GM12878 (cell line): ENCODE measurements at regions not wholly inside any gene's neighbourhood (a gene's known extent, or its start where the extent isn't known, plus 50 kb on each side); places are given as distances from the start of the nearest gene placed in this dataset.

Experiments used
- CHD2 ChIP-seq: IDR thresholded peaks from 2 replicates; pipeline ENCODE4 v1.6.1; 2011; ENCODE audit warnings: low read depth, low read length, improper control_type of control experiment, borderline replicate concordance
- ZNF217 ChIP-seq: fragments of 450-650 bp; IDR thresholded peaks from 2 replicates; pipeline ENCODE4 v1.6.1; 2017; ENCODE audit warnings: antibody characterized with exemption, mild to moderate bottlenecking
- TF ChIP-seq, protein P1 (sequence below): IDR thresholded peaks from 2 replicates; pipeline ENCODE4 v1.6.1; 2012; ENCODE audit warnings: mild to moderate bottlenecking, low read depth, low read length
- TF ChIP-seq, protein P2 (sequence below): fragments of 450-650 bp; formaldehyde crosslinking; IDR thresholded peaks from 2 replicates; pipeline ENCODE4 v1.5.0; 2022; ENCODE audit warnings: mild to moderate bottlenecking, missing genetic modification characterization

DNA sequence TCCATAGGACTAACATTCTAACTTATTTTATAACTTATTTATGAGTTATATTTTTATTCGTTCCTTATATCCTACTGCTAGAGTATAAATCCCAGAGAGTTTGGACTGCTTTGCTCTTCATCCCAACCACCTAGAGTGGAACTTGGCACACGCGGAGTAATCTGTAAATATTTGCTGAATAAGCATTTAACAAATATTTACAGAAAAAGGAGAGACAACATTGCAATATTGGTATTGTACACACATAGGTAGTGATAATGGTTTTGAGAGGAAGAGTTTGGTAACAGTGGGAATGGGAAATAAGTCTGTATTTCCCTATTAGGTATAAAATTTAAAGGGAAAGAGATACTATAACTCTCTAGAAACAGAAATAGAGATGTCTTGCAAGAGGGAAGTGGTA, 634.8 kb upstream of the CITED2 start:
- TF ChIP-seq CHD2 (no peak), ZNF217 (no peak)
- TF ChIP-seq, protein P1, sequence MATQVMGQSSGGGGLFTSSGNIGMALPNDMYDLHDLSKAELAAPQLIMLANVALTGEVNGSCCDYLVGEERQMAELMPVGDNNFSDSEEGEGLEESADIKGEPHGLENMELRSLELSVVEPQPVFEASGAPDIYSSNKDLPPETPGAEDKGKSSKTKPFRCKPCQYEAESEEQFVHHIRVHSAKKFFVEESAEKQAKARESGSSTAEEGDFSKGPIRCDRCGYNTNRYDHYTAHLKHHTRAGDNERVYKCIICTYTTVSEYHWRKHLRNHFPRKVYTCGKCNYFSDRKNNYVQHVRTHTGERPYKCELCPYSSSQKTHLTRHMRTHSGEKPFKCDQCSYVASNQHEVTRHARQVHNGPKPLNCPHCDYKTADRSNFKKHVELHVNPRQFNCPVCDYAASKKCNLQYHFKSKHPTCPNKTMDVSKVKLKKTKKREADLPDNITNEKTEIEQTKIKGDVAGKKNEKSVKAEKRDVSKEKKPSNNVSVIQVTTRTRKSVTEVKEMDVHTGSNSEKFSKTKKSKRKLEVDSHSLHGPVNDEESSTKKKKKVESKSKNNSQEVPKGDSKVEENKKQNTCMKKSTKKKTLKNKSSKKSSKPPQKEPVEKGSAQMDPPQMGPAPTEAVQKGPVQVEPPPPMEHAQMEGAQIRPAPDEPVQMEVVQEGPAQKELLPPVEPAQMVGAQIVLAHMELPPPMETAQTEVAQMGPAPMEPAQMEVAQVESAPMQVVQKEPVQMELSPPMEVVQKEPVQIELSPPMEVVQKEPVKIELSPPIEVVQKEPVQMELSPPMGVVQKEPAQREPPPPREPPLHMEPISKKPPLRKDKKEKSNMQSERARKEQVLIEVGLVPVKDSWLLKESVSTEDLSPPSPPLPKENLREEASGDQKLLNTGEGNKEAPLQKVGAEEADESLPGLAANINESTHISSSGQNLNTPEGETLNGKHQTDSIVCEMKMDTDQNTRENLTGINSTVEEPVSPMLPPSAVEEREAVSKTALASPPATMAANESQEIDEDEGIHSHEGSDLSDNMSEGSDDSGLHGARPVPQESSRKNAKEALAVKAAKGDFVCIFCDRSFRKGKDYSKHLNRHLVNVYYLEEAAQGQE, result no peak
- TF ChIP-seq, protein P2, sequence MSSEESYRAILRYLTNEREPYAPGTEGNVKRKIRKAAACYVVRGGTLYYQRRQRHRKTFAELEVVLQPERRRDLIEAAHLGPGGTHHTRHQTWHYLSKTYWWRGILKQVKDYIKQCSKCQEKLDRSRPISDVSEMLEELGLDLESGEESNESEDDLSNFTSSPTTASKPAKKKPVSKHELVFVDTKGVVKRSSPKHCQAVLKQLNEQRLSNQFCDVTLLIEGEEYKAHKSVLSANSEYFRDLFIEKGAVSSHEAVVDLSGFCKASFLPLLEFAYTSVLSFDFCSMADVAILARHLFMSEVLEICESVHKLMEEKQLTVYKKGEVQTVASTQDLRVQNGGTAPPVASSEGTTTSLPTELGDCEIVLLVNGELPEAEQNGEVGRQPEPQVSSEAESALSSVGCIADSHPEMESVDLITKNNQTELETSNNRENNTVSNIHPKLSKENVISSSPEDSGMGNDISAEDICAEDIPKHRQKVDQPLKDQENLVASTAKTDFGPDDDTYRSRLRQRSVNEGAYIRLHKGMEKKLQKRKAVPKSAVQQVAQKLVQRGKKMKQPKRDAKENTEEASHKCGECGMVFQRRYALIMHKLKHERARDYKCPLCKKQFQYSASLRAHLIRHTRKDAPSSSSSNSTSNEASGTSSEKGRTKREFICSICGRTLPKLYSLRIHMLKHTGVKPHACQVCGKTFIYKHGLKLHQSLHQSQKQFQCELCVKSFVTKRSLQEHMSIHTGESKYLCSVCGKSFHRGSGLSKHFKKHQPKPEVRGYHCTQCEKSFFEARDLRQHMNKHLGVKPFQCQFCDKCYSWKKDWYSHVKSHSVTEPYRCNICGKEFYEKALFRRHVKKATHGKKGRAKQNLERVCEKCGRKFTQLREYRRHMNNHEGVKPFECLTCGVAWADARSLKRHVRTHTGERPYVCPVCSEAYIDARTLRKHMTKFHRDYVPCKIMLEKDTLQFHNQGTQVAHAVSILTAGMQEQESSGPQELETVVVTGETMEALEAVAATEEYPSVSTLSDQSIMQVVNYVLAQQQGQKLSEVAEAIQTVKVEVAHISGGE (CRISPR knock-in tag), result no peak
